GM23338 (cell line): ENCODE measurements at regions not wholly inside any gene's neighbourhood (a gene's known extent, or its start where the extent isn't known, plus 50 kb on each side); places are given as distances from the start of the nearest gene placed in this dataset.

Source experiments
- CREB1 ChIP-seq: fragments of 250-450 bp; sonication (Bioruptor Pico); IDR thresholded peaks from 2 replicates; pipeline ENCODE4 v1.5.0; 2020; ENCODE audit warnings: low read depth, mild to moderate bottlenecking, moderate library complexity
- CTCF ChIP-seq, 2 experiments: fragments of 200-600 bp in 1 of 2; sonication (generic) in 1 of 2; conservative IDR thresholded peaks; 2 replicates each; pipeline versions ENCODE4 v1.5.1 to v1.6.1; 2016 to 2017; ENCODE audit warnings: antibody characterized with exemption in 2 of 2, low read depth in 2 of 2, mild to moderate bottlenecking in 2 of 2, moderate library complexity in 1 of 2
- EZH2 ChIP-seq: fragments of 200-600 bp; sonication (generic); IDR thresholded peaks from one replicate; pipeline ENCODE4 v1.8.0; 2017; ENCODE audit warnings: antibody characterized with exemption, mild to moderate bottlenecking, low read depth; ENCODE audit not compliant: unreplicated experiment
- EZH2phosphoT487 ChIP-seq: fragments of 200-600 bp; sonication (generic); IDR thresholded peaks from one replicate; pipeline ENCODE4 v1.8.1; 2018; ENCODE audit warnings: antibody characterized with exemption; ENCODE audit not compliant: unreplicated experiment
- JUNB ChIP-seq: IDR thresholded peaks from one replicate; pipeline ENCODE4 v1.6.1; 2016; ENCODE audit warnings: antibody characterized with exemption; ENCODE audit not compliant: unreplicated experiment
- NANOG ChIP-seq: IDR thresholded peaks from 2 replicates; pipeline ENCODE4 v1.6.1; 2016; ENCODE audit warnings: antibody characterized with exemption, borderline replicate concordance
- POLR2AphosphoS5 ChIP-seq: IDR thresholded peaks from 2 replicates; pipeline ENCODE4 v1.6.1; 2016; ENCODE audit warnings: antibody characterized with exemption, low read depth
- REST ChIP-seq: IDR thresholded peaks from one replicate; pipeline ENCODE4 v1.6.1; 2018; ENCODE audit warnings: antibody characterized with exemption; ENCODE audit not compliant: unreplicated experiment
- STAT1 ChIP-seq: IDR thresholded peaks from one replicate; pipeline ENCODE4 v1.6.1; 2016; ENCODE audit warnings: antibody characterized with exemption; ENCODE audit not compliant: unreplicated experiment

- TF ChIP-seq CTCF (conservative IDR thresholded peaks at IDR 0.05; ENCODE audit: low read depth in 2 of 2) (no peak), EZH2 (no peak), STAT1 (no peak), CREB1 (CRISPR knock-in tag) (no peak), EZH2phosphoT487 (no peak), POLR2AphosphoS5 (no peak), JUNB (no peak), NANOG (no peak), REST (no peak)
Measured at GRCh38 chr18:2143636-2144035, 427.7 kb downstream of the METTL4 start.
